ENCODE measurements at regions not wholly inside any gene's neighbourhood (a gene's known extent, or its start where the extent isn't known, plus 50 kb on each side); places are given as distances from the start of the nearest gene placed in this dataset.
A peak's percentile ranks its signal among the peaks of the same experiment; 100 is the strongest.

DNA sequence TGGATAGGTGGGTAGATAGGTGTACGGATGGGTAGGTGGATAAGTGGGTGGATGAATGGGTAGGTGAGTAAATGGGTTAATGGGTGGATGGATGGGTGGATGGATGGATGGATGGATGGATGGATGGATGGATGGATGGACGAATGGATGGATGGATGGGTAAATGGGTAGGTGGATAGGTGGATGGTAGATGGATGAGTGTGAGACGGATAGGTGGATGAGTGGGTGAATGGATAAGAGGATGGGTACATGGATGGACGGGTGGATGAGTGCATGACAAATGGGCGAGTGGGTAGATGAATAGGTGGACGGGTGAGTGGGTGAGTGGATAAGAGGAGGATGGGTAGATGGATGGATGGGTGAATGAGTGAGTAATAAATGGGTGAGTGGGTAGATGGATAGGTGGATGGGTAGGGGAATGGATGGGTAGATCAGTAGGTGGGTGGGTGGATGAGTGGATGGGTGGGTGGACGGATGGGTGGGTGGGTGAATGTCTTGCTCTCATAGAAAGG, 179.2 kb downstream of the FGF18 start:
- H3K27ac ChIP-seq: no peak overlapping the region
- H3K4me1 ChIP-seq: peaks cover 0 to 25% (median 19%) of the 10 kb centered on the region in 4 donors
- TF ChIP-seq, protein P1, sequence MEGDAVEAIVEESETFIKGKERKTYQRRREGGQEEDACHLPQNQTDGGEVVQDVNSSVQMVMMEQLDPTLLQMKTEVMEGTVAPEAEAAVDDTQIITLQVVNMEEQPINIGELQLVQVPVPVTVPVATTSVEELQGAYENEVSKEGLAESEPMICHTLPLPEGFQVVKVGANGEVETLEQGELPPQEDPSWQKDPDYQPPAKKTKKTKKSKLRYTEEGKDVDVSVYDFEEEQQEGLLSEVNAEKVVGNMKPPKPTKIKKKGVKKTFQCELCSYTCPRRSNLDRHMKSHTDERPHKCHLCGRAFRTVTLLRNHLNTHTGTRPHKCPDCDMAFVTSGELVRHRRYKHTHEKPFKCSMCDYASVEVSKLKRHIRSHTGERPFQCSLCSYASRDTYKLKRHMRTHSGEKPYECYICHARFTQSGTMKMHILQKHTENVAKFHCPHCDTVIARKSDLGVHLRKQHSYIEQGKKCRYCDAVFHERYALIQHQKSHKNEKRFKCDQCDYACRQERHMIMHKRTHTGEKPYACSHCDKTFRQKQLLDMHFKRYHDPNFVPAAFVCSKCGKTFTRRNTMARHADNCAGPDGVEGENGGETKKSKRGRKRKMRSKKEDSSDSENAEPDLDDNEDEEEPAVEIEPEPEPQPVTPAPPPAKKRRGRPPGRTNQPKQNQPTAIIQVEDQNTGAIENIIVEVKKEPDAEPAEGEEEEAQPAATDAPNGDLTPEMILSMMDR (IDR thresholded peaks at IDR 0.05): no peak
- DNase-seq: no peak
- no peaks in the 10 kb centered on the region for H3K36me3 ChIP-seq
- H3K9me3 ChIP-seq: no peaks in the 10 kb centered on the region
- no peak overlapping the region for H3K4me3 ChIP-seq
- no peaks in the 10 kb centered on the region for H3K27me3 ChIP-seq
- intact Hi-C loops (cut with DNase I; ENCODE audit: low total_unique reads): loop anchor here (10.0 kb wide), 1 partner anchor 74 kb away; no protein-coding TSS in a partner anchor

DNA sequence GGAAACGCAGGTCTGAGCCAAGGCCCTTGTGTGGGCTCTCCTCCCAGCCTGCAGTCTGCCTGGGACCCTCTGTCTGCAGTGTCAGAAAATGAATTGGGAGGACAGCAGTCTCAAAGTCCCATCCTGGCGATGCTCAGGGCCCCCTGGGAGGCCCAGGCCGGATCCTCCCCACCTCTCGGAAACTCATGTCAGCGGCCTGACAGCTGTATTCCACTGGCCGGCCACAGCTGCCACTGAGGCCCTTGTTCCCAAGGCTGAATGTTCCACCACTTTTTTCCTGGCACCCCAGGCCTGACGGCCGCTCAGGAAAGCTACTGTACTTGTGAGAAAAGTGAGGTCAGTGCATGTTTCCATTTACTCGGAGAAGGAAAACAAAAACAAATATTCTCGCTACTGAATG, 180.0 kb downstream of the FGF18 start:
- no peak overlapping the region for H3K27ac ChIP-seq
- no peaks in the 10 kb centered on the region for H3K27me3 ChIP-seq
- no peak for DNase-seq
- no peaks in the 10 kb centered on the region for H3K36me3 ChIP-seq
- H3K4me1 ChIP-seq: peaks cover 0 to 25% (median 19%) of the 10 kb centered on the region in 4 donors
- intact Hi-C loops (cut with DNase I; ENCODE audit: low total_unique reads): loop anchor here (10.0 kb wide), 1 partner anchor 75 kb away; no protein-coding TSS in a partner anchor
- H3K4me3 ChIP-seq: no peak overlapping the region
- no peaks in the 10 kb centered on the region for H3K9me3 ChIP-seq
- TF ChIP-seq, protein P1 (IDR thresholded peaks at IDR 0.05): no peak

DNA sequence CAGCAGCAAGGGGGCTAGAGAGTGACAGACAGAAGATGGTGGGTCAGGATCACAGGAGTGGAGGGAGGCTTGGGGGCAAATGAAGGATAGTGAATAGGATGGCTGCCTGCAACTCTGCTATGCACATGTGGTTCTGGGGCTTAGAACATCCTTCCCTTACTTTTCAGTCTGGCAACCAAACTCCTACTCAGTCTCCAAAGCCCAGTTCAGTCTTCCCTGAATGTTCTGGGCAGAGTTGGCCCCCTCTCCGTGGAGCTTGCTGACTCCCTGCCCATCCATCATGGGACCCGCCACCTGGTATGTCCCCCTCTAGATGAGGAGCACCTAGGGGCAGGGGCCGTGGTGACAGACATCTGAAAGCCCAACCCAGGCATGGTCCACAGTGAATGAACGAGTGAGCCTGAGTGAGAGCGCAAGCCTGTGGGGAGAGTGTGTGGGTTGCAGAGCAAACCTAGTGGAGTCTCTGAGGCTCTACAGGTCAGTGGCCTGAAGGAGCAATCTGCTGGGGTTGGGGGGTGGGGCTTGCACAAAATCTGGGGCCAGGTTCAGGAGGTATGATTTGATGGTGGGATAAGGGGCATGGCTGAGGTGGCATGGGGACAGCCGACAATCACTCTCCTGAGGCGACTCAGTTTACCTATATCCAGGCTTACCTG, 180.6 kb downstream of the FGF18 start:
- Histone ChIP-seq H3K27me3 (no peaks in the 10 kb centered on the region), H3K4me1 (peaks cover 0 to 25% (median 19%) of the 10 kb centered on the region in 4 donors), H3K36me3 (no peaks in the 10 kb centered on the region), H3K4me3 (no peak overlapping the region), H3K9me3 (no peaks in the 10 kb centered on the region), H3K27ac (no peak overlapping the region)
- TF ChIP-seq, protein P1 (IDR thresholded peaks at IDR 0.05): no peak
- DNase-seq: no peak
- intact Hi-C loops (cut with DNase I; ENCODE audit: low total_unique reads): loop anchor here (5.0 to 10.0 kb wide), 2 partner anchors 75 to 178 kb away; no protein-coding TSS in a partner anchor

DNA sequence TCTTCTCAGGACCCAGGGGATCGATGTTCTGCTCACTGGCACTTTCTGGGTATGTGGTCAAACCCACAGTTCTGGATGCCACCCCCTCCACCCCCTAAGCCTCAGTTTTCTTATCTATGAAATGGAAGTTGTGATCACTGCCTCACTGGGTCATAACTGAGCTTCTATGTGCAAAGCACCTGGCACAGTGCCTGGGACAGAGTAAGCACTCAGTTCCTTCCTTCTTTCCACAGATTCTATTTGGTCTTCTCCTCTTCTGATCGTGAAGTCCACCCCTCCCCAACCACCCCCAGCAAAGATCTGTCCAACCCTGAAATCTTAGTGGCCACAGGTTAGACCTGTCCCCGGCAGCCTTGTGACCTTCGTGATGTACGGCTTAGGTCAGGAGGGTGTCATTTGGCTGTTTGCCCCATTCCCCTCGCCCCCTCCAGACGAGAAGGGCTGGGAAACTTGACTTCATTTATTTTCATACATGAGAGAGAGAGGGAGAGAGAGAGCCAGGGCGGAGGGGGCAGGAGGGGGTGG, 181.4 kb downstream of the FGF18 start:
- Histone ChIP-seq H3K9me3 (no peaks in the 10 kb centered on the region), H3K36me3 (no peaks in the 10 kb centered on the region), H3K27me3 (no peaks in the 10 kb centered on the region), H3K27ac (no peak overlapping the region), H3K4me3 (no peak overlapping the region), H3K4me1 (peaks cover 0 to 19% (median 16%) of the 10 kb centered on the region in 4 donors)
- intact Hi-C loops (cut with DNase I; ENCODE audit: low total_unique reads): loop anchor here (5.0 kb wide), 1 partner anchor 179 kb away; no protein-coding TSS in a partner anchor
- peak in 1 of 2 donors; percentile 68 for DNase-seq
- TF ChIP-seq, protein P1 (IDR thresholded peaks at IDR 0.05): no peak

DNA sequence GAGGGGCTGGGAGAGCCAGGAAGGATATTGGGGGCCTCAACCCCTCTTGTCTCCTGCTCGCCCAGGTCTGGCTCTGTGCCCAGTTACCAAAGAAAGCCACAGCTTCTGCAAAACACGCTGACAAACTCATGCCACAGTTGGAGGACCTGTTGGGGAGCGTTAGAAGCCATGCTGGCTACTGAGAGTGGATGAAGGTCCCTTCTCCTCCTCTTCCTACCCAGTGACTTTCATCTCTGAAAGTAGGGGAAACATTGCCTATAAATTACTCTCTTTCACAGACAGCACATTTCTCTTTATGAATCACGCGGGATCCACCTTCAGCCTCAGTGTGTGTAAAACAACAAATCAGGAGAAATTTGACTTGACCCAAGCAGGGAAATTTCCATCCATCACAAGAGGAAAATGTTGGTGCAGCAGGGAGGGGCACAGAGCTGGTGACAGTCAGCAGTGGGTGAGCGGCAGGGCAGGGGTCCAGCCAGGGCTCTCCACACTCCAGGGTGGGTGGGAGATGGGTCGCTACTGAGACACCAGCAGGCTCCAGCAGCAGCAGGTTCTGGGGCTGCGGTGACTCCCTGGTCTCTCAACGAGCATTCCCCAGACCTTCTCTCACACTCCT, 181.9 kb downstream of the FGF18 start:
- TF ChIP-seq, protein P1 (IDR thresholded peaks at IDR 0.05): no peak
- H3K36me3 ChIP-seq: no peaks in the 10 kb centered on the region
- DNase-seq: no peak
- H3K4me1 ChIP-seq: peaks cover 0 to 14% (median 10%) of the 10 kb centered on the region in 4 donors
- no peaks in the 10 kb centered on the region for H3K9me3 ChIP-seq
- no peak overlapping the region for H3K4me3 ChIP-seq
- H3K27ac ChIP-seq: no peak overlapping the region
- intact Hi-C loops (cut with DNase I; ENCODE audit: low total_unique reads): loop anchor here (5.0 kb wide), 1 partner anchor 179 kb away; no protein-coding TSS in a partner anchor
- no peaks in the 10 kb centered on the region for H3K27me3 ChIP-seq

Measured in tibial artery (tissue), 4 donors.